HG02870 (cell line): ENCODE measurements at regions not wholly inside any gene's neighbourhood (a gene's known extent, or its start where the extent isn't known, plus 50 kb on each side); places are given as distances from the start of the nearest gene placed in this dataset.
"Not testable (repeated sequence)": the region's sequence is repeated elsewhere in the genome, so short reads cannot be mapped to it uniquely, and the experiment has no call there.

Experiments used
- ATAC-seq: cut with Tn5 transposase; IDR thresholded peaks from one replicate; pipeline ENCODE4 v1.9.1; 2021; ENCODE audit warnings: mild to moderate bottlenecking, moderate library complexity; ENCODE audit not compliant: unreplicated experiment

DNA sequence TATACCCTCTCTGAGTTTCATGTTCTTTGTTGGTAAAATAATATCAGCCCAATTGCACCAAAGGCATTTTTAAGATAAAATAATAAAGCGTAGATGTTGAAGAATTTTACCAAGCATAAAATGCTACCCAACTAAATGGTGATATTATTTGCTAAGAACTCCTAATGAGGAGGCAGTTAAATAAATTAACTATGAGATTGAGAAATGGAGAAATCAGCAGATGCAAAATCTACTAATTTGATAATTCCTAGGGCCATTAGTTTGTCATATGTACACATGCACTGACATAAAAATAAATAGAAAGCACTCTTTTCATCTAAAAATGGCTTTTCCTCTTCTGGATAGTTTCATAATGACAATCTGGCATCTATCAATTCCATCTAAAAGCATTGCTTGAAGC is 681.5 kb upstream of the FAM98A start:
- ATAC-seq = no peak

DNA sequence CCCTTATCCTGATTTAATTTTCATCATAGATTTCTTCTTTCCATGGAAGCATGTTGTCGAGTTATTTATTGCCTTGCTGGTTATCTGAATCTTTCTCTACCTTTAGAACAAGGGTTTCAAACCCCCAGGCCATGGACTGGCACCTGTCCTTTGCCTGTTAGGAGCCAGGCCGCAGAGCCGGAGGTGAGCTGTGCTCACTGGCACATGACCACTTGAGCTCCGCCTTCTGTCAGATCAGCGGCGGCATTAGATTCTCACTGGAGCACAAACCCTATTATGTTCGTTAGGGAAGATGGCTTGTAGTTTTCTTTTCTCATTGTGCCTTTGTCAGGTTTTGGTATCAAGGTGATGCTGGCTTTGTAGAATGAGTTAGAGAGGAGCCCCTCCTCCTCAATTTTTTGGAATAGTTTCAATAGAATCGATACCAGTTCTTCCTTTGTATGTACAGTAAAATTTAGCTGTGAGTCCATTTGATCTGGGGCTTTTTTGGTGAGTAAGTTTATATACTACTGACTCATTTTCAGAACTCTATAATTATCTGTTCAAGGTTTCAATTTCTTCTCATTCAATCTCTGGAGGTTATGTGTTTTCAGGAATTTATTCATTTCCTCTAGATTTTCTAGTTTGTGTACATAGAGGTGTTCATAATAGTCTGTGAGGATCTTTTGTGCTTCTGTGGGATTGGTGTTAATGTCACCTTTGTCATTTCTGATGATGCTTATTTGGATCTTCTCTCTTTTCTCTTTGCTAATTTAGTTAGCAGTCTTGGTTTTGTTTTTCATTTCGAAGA is 668.0 kb upstream of the FAM98A start:
- peak; percentile 83 for ATAC-seq

DNA sequence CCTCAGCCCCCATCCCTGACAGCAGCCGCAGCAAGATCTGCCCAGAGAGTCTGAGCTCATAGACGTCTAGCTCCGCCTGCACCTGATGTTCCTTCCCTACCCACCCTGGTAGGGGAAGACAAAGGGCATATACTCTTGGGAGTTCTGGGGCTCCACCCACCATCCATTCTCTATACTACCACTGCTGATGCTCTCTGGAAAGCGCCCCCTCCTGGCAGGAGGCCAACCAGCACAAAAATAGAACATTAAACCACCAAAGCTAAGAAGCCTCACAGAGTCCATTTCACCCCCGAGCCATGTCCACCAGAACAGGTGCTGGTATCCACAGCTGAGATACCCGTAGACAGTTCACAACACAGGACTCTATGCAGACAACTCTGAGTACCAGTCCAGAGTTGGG is 662.6 kb upstream of the FAM98A start:
- ATAC-seq = no peak

DNA sequence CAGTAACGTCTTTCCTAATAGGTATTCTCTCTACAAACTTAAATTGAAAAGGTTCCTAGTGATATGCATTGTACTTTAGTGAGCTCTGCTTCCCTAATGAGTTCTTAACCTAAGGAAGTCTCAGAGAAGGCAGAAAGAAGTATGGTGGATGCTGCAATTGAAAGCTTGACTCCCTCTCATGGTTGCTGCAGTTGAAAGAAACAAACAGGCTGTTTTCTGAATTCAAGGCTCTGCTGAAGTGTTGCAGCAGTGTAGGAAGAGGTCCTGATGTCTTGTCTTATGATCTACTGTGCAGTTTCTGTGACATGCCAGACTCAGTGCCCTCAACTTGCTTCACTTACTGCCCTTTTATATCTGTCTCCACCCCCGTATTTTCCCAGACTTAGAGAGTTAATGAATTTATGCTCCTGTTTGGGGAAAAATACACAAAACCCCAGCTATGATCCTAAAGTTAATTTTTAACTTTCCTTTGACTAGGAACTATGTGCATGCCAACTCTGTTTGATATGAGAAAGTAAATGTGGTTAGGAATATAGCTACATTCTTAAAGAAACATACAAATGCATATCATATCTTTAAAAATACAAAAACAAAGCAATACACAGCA is 655.3 kb upstream of the FAM98A start:
- ATAC-seq = no peak

DNA sequence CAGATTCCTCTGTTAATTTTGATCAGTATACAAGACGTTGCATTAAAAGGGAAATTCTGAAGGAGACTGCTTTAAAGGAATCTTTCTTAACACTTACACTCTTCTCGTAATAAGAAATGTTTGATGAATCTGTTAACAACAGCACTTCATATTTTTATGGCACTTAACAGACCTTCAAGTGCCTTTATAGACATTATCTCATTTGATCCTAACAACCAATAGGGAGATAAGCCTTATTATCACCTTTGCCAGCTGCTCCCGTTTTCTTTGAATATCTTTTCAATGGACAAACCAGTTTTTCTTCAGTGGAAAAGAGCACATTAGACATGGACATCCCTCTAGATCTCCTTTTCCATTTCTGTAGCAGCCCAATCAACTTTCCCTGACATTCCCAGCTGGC is 653.0 kb upstream of the FAM98A start:
- ATAC-seq = no peak

- ATAC-seq = no peak
These were observed 652.5 kb upstream of the FAM98A start for GRCh38 chr2:34251578-34251977.

DNA sequence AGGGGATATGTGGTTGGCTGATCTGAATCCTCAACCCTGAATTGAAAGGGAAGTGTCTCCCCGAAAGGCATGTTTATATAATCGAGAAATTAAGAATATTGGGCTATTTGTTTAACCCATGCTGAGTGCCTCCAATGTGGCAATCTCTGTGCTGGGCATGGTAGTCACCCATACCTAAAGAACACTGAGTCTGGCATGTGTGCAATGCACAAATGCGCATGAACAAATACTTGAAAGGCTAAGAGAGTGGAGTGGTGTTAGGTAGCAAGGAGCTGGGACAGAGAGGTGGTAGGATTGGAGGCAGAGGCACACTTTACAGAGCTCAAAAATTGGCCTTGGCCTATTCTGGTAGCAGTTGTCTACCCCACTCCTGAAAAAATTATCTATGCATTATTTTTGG is 645.1 kb upstream of the FAM98A start:
- no peak for ATAC-seq

DNA sequence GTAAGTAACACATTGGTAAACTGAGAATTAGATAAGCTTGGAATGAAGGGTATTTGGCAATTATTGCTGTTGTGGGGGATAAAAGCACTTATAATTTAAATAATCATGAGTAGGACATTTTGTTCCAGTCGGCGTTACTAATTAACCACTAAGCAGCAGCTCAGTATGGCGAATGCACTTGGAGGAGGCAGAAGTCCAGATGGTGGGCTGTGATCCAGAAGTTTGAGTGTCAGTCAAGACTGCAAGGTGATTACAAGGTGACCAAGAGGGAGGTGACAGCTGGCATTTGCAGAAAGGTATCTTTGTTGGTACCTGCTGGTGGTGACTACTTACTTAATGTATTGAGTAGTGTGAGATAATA is 643.6 kb upstream of the FAM98A start:
- no peak for ATAC-seq

GRCh38 chr2:34241905-34242762 is 643.0 kb upstream of the FAM98A start:
- ATAC-seq = no peak

DNA sequence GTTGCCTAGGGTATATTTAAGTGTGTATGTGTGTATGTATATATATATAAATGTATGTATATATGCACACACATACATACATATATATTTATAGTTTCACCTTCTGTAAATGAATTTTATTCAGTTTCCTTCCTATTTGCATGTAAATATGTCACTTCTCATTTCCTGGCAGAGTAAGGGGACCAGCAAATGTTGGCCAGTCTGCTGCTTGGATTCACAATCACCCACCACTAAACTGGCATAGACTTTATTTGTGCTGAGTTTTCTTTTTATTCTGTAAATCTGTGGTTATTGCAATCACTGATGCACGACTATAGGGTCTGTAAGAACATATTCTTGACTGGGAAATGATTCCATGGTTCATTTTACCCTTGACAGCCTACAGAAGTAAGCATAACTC is 640.4 kb upstream of the FAM98A start:
- no peak for ATAC-seq

DNA sequence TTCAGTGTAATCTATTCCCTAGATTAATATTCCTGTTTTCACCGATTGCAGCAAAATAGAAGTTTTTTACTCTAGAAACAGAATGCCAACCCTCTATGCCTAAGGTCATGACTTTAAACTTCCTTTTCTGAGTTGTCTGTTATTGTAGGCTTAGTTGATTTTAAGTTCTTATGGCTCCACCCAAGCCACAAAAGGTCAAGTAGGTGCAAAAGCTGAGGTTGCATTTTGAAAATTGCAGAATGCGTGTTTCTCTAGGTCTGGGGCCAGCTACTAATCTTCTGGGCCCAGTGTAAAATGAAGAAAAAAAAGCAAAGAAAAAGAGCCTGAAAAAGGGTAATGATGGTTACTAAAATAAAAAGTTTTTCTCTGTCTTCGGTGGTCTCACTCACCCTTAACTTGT is 635.7 kb upstream of the FAM98A start:
- ATAC-seq = no peak

DNA sequence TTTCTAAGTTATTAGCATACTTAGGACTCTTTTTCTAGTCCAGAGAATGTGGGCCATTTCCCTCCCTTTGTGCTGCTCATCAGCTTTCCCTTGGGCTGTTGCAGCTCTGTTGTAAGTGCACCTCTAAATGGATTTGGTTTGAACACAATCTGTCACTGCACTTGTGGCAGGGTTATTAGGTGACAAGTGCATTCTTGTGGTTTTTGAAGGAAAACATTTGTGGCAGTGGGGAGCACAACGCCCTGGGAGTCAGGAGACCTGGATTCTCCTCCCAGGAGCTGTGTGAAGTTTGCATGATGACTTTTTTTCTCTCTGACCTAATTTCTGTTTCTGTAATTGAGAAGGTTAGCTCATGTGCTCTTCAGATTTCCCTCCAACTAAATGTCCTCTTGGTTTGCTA is 630.9 kb upstream of the FAM98A start:
- no peak for ATAC-seq

DNA sequence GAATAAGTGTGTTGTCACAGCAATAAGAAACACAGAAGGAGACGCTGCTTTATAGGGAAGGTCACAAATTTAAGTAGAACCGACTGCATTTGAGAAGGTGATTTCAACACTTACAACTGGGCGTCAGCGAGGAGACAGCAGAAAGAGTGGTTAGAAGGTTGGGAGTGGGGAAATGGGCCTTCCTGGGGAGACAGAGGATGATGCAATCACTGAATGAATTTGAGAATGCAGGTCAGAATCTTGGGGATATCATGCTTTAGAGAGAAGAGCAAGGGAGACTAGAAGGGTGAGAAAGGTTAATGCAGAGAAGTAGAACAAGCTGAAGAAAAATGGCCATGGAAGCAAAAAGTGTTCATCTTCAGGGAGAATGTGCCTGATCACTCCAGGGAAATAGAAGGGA is 616.1 kb upstream of the FAM98A start:
- no peak for ATAC-seq

- not testable (repeated sequence) for ATAC-seq
These were observed 611.3 kb upstream of the FAM98A start for GRCh38 chr2:34210382-34210781.

DNA sequence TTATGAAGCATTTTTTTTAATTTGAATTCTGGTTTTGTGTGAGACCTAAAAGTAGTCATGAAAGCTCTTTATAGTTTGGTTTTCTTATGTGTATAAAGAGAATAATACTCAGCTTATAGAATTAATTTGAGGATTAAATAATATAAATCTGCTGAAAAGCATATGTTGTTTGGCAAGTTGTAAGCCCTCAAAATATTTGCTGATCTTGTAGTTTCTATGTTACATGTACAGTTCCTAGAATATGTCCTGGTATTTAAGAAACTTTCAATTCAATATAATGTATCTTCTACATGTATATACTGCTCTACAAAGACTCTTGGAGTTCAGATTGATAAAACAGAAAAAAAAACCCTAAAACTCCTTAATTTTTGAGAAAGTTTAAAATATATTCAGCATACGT is 605.5 kb upstream of the FAM98A start:
- no peak for ATAC-seq

DNA sequence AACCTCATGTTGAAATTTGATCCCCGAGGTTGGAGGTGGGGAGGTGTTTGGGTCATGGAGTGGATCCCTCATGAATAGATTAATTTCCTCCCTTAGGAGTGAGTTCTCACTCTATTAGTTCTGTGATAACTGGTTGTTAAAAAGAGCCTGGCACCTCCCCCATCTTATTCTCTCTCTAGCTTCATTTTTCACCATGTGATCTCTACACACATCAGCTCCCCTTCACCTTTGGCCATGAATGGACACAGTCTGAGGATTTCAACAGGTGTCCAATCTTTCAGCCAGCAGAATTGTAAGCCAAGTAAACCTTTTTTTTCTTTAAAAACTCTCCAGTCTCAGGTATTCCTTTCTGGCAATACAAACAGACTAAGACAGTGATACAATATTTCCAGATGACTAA is 602.0 kb upstream of the FAM98A start:
- ATAC-seq = no peak

- no peak for ATAC-seq
These were observed 600.9 kb upstream of the FAM98A start for GRCh38 chr2:34199971-34200370.

- no peak for ATAC-seq
These were observed 594.1 kb upstream of the FAM98A start for GRCh38 chr2:34193164-34193563.

DNA sequence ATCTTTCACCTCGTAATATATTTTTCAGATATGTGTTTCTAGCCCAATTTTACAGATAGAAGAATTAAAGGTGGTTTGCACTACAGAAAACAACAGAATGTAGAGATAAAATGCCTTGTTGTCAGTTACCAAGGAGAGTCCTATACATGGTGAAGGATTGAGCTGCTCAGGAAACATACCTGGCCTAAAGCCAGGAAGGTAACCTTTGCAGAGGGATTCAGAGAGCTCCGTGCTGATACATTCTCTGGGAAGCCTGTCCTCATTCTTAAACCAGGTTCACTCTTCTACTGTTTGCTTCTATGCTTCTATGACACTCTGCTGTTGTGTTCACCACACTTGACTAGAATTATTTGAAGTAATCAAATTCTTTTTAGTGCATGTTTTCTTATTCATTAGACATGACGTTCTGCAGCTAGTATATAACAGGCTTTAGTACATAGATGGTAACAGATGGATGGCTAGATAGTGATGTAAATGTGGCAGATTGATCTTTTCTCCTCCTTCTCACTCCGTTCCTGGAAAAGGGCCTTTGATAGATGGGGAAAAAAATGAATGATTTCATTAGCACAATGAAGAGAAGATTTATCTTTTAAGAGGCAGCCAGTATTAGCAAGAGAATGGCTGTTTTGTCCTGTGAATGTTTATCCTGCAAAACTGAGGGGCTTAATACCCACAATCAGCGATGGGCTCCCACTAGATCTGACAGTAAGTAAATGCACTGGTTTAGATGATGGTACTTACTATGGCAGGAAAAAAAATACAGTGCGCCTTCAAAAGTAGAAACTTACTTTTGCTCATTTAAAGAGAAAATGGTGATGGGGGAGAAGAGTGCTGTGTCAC is 589.6 kb upstream of the FAM98A start:
- no peak for ATAC-seq

DNA sequence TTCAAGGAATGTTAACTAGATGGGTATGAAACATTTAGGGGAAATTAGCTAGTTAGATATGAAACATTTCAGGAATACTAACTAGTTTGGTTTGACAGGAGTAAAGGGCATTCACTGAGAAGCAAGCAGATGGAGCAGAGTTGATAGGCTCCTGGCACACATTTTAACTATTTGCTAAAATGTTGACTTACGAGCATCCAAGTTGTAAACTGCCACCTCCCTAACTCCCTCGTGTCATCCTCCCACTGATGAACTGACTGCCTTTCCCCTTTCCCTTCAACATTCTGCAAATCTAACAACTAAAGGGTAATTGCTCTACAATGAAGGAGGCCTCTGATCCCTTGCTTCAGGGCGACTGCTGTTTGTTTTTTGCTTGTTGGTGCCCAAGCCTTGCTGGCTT is 580.4 kb upstream of the FAM98A start:
- no peak for ATAC-seq

DNA sequence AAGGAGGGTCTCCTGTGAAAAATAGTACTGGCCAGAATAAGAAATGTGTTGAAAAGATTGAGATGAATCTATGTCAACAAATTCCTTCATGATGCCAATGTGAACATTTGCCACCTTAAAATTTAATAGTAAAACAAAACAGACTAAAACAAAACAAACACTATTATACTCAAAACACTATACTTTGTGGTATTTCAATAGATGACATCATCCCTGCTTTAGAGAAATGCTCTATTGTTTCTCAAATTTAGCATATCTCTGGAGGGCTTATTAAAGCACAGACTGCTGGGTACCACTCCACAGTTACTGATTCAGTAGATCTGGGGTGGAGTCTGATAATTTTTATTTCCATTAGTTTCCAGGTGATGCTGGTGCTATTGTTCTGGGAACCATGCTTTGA is 579.4 kb upstream of the FAM98A start:
- no peak for ATAC-seq
